Epithelial cell of esophagus (primary cell): ENCODE measurements at regions not wholly inside any gene's neighbourhood (a gene's known extent, or its start where the extent isn't known, plus 50 kb on each side); places are given as distances from the start of the nearest gene placed in this dataset.

Experiments used
- DNase-seq: peaks from one replicate; pipeline ENCODE4 v3.0.0; 2010; ENCODE audit warnings: low read depth
- H3K4me3 ChIP-seq: 2 replicates; pipeline ENCODE4 v1.5.1; 2011; ENCODE audit warnings: mild to moderate bottlenecking, low read length, control low read depth
- TF ChIP-seq, protein P1 (sequence below): IDR thresholded peaks from 2 replicates; pipeline ENCODE4 v1.5.1; 2011; ENCODE audit warnings: low read depth, mild to moderate bottlenecking, low read length, control low read depth, inconsistent platforms; ENCODE audit not compliant: insufficient read depth; ENCODE audit errors: missing control alignments

DNA sequence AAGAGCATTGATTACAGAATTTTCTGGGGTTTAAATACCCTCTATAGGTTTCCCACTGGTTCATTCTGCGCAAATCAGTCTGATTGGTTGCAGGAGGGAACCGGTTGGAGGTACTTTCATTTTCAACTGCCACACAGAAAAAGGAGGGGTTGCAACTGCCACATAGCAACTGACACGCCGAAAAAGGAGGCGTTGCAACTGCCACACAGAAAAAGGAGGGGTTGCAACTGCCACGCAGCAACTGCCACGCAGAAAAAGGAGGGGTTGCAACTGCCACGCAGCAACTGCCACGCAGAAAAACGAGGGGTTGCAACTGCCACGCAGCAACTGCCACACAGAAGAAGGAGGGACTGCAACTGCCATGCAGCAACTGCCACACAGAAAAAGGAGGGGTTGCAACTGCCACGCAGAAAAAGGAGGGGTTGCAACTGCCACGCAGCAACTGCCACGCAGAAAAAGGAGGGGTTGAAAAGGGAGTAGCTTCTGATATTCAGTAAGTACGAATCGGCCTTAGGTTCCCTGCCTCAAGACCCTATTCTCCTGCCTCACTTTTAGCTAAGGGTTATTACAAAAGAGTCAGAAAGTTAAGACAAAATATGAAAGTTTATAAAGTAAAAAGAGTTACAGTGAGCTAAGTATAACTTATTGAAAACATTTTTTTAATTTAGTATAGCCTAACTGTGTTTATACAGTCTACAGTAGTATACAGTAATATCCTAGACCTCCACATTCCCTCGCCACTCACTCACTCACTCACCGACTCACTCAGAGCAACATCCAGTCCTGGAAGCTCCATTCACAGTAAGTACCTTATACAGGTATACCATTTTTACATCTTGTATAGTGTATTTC is 431.8 kb downstream of the KCTD8 start:
- H3K4me3 ChIP-seq, result no peak overlapping the region
- DNase-seq, result no peak
- TF ChIP-seq, protein P1, sequence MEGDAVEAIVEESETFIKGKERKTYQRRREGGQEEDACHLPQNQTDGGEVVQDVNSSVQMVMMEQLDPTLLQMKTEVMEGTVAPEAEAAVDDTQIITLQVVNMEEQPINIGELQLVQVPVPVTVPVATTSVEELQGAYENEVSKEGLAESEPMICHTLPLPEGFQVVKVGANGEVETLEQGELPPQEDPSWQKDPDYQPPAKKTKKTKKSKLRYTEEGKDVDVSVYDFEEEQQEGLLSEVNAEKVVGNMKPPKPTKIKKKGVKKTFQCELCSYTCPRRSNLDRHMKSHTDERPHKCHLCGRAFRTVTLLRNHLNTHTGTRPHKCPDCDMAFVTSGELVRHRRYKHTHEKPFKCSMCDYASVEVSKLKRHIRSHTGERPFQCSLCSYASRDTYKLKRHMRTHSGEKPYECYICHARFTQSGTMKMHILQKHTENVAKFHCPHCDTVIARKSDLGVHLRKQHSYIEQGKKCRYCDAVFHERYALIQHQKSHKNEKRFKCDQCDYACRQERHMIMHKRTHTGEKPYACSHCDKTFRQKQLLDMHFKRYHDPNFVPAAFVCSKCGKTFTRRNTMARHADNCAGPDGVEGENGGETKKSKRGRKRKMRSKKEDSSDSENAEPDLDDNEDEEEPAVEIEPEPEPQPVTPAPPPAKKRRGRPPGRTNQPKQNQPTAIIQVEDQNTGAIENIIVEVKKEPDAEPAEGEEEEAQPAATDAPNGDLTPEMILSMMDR, result no peak

DNA sequence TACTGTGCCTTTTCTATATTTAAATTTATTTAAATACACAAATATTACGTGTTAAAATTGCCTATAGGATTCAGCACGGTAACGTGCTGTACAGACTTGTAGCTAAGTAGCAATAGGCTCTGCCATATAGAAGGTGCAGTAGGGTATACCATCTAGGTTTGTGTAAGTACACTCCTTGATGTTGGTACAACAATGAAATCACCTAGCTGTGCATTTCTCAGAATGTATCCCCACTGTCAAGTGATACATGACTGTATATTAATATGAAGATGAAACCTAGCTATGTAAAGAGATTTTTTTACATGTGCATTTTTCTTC is 431.2 kb downstream of the KCTD8 start:
- TF ChIP-seq, protein P1, result no peak
- DNase-seq, result no peak
- no peak overlapping the region for H3K4me3 ChIP-seq

DNA sequence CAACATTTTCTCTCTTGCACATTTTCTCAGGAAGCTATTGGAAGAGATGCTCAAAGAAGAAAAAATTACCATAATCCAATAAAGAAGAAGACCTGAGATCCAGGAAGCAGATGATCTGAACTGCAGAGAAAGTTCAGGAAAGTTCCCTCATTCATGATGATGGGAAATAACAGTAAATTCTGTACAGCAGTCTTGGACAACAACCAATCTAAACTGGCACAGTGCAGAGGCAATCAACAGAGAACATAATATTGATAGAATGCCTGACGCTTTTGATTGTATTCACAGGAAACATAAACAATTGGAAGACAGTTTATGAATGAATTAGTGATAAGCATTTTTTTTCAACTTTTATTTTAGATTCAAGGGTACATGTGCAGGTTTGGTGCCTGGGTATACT is 428.9 kb downstream of the KCTD8 start:
- no peak overlapping the region for H3K4me3 ChIP-seq
- no peak for DNase-seq
- TF ChIP-seq, protein P1, result no peak

DNA sequence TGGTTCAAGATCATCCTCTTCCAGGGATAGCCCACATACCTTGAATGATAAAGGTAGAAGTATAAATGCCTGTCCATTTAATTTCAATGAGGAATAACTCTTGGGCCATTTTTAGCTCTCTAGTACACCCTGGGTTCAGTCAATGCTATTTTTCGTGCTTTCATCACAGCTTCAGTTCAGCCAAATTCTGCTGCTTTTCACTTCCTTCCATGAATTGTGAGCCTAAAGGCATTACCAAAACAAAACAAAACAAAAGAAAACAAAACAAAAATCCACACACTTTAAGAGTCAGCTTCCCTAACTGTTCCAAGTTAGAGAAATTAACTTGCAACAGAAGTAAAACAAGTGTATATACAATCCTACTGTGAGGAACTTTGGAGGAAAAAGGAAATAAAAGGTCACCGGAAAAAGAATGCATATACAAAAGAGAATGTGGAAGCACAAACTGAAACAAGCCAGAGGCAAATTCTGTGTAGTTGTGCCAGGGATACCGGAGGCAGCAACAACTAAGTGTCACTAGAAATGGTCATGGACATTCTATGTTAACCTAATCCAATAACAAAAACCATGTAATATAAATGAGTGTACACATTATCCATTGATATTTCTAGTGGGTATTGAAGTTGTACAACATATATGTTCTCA is 423.1 kb downstream of the KCTD8 start:
- TF ChIP-seq, protein P1, result no peak
- DNase-seq, result no peak
- H3K4me3 ChIP-seq, result no peak overlapping the region

DNA sequence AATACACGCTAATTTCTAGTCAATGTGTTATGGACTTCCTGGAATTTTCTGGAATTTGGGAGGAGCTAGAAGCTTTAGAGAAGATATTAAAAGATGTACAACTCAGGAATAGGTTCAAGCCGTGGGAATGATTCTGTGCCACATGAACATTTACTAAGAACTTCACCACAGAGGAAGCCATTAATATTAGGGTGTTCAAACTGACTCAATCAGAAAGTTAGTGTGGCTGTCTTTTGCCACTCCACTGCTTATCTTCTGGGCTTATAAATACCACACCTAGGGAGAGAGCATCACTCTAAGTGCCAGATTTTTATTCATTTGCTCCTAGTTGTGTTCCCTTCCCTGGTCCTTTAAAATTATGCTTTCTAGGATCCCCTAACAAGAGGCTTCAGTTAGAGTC is 409.8 kb downstream of the KCTD8 start:
- no peak overlapping the region for H3K4me3 ChIP-seq
- no peak for DNase-seq
- TF ChIP-seq, protein P1, result no peak

DNA sequence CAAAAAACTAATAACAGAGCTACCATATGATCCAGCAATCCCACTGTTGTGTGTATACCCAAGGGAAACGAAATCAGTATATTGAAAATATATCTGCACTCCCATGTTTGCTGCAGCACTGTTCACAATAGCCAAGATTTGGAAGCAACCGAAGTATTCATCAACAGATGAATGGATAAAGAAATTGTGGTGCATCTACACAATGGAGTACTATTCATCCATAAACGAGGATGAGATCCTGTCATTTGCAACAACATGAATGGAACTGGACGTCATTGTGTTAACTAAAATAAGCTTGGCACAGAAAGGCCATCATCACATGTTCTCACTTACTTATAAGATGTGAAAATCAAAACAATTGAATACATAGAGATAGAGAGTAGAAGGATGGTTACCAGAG is 402.1 kb downstream of the KCTD8 start:
- H3K4me3 ChIP-seq, result no peak overlapping the region
- TF ChIP-seq, protein P1, result no peak
- no peak for DNase-seq
